ENCODE measurements at regions not wholly inside any gene's neighbourhood (a gene's known extent, or its start where the extent isn't known, plus 50 kb on each side); places are given as distances from the start of the nearest gene placed in this dataset.

GRCh38 chr5:30152431-30152830 lies 1041.1 kb upstream of the CDH6 start:
- TF ChIP-seq CTCF (IDR thresholded peaks at IDR 0.05) (no peak), POLR2A (IDR thresholded peaks at IDR 0.05) (no peak)
